Fibroblast of peridontal ligament (primary cell): ENCODE measurements at regions not wholly inside any gene's neighbourhood (a gene's known extent, or its start where the extent isn't known, plus 50 kb on each side); places are given as distances from the start of the nearest gene placed in this dataset.

ENCODE experiments used
- DNase-seq: peaks from one replicate; pipeline ENCODE4 v3.0.0-alpha.2; 2010; ENCODE audit errors: extremely low read depth

GRCh38 chrX:124829930-124830329, 483.6 kb downstream of the SH2D1A start:
- DNase-seq: no peak

DNA sequence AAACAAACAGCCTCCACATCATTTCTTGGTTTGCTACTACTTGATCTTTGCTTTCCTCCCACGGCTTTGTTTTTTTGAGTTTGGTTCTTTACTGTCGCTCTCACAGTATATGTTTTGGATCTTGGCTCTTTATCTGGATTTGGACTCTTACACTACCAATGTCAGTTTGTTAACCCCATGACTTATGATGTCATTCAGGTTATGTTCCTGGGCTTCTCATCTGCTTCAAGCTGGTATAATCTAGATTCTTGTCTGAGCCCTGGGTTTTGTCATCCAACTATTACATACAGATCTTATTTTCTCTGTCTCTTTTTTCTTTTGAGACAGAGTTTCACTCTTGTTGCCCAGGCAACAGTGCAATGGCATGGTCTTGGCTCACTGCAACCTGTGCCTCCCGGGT, 482.9 kb upstream of the TEX13C start:
- DNase-seq: no peak

DNA sequence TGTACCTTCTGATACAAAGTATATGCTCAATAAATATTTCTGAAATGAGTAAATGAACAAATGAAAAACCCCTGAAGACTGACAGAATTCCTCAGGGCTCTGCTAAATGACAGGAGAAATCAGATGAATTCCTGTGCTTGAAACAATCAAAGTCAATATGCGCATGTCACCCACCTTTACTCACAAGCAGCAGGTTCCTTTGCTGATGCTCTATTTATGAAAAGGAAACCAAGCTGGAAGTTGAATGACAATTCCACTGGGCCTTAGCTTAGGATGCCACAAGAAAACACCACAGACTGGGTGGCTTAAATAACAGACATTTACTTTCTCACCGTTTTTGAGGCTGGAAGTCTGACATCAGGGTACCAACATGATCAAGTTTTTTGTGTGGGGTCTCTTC, 477.5 kb upstream of the TEX13C start:
- no peak for DNase-seq

GRCh38 chrX:124860736-124861135, 458.9 kb upstream of the TEX13C start:
- DNase-seq: no peak

DNA sequence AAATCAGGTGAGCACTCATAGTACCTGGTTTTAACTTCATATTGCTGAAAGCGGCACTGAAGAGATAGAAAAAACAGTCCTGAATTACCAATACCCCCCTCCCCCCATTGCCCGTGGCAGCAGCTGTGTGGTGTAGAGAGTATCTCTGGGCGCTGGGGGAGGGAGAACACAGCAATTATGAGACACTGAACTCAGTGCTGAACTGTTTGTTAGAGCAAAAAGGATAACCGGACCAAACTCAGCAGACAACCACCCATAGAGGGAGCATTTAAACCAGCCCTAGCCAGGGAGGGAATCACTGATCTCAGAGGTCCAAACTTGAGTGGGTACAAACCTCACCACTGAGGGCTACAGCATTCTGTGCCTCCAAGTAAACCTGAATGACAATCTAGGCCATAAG, 457.4 kb upstream of the TEX13C start:
- no peak for DNase-seq

GRCh38 chrX:124863303-124863702, 456.4 kb upstream of the TEX13C start:
- no peak for DNase-seq

DNA sequence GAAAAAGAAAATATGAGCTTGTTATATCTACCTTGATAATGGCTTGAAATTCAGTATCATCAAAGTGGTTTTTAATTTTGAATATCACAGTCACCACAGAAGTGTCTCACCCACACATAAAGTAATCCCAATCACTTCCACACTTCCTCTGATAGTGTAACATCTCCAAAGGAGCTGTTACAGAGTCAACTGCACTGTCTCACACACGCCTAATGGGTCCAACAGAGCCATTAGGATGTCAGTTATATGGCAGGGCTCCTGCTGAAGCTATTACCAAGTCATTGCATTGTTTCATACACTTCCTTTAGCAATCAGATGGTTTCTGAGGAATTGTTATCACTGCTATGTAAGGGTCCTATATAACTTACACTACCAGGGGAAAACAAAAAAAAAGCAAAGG, 432.1 kb upstream of the TEX13C start:
- DNase-seq: no peak

DNA sequence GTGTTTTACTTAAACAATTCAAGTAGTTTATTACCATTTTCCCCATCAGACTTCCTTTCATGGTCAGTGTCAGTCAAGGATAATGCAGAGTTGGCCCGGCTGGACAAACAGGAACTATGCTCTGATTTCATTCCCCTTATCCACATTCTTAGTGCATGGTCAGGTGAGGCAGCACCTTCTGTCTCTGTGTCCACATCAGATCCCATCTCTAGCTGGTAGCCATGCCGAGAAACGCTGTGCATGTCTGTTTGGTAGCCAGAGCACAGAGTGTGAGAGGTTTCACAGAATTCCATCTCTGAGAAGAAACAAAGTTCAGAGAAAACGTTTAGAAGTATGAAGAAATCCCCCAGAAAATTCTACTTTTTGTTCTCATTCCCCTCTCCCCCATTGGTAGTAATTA, 423.7 kb upstream of the TEX13C start:
- DNase-seq: no peak

DNA sequence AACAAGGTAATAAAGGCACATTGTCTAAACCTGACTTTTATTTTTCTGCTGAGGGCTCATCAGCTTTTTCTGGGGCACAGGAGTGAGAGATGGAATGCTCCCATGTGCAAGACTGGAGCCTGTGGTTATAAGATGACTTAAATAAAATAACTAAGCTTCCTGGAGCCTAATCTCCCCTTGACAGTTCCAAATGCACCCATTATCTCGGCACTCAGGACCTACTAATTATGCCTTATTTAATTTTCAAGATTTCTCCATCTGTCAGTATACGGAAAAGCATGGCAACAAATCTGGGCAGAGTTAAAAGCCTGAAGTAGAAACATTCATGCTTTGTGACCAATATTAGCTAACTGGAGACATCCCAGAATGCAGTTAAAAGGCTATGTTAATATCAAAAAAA, 416.7 kb upstream of the TEX13C start:
- no peak for DNase-seq

GRCh38 chrX:124910611-124911010, 409.1 kb upstream of the TEX13C start:
- no peak for DNase-seq

GRCh38 chrX:124917011-124917410, 402.7 kb upstream of the TEX13C start:
- no peak for DNase-seq

DNA sequence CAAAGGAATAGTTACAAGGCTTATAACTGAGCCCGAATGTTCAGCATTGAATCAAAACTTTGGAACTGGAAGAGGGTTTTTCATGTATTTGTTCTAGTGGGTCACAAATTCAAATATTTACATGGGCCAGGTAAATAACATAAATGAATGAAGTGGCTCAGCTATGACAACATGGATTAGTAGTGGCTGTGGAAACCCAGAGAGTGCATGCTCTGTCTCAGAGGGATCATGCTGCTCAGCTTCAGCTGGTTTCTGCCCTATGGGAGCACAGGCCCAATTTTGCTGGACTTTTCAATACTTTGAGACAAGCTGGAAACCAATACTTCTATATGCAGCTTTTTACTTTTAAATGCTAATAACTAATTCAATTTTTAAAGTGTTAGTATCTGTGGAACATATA, 394.0 kb upstream of the TEX13C start:
- DNase-seq: no peak

- DNase-seq: no peak
Measured at GRCh38 chrX:124931241-124931640, 388.4 kb upstream of the TEX13C start.

GRCh38 chrX:124931958-124932357, 387.7 kb upstream of the TEX13C start:
- DNase-seq: no peak

GRCh38 chrX:124938715-124939114, 381.0 kb upstream of the TEX13C start:
- DNase-seq: no peak

GRCh38 chrX:124940531-124940930, 379.1 kb upstream of the TEX13C start:
- no peak for DNase-seq

- no peak for DNase-seq
Measured at GRCh38 chrX:124954402-124954801, 365.3 kb upstream of the TEX13C start.

DNA sequence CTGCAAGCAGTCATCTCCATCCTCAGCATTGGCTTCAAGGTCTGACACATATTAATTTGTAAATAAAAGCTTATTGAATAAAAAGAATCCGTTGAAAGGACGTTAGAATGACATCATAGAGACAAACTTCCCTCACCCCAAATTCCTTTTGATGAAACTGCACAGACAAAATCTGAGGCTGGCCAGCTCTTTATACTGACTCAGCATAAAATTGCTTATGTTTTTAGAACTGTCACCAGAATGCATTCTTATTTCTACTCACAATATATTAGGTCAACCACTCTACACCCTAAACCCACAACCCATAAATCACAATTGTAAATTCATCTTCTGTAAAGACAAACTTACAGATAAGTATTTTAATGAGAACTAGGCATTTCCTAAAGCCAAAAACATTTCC, 359.2 kb upstream of the TEX13C start:
- DNase-seq: no peak

DNA sequence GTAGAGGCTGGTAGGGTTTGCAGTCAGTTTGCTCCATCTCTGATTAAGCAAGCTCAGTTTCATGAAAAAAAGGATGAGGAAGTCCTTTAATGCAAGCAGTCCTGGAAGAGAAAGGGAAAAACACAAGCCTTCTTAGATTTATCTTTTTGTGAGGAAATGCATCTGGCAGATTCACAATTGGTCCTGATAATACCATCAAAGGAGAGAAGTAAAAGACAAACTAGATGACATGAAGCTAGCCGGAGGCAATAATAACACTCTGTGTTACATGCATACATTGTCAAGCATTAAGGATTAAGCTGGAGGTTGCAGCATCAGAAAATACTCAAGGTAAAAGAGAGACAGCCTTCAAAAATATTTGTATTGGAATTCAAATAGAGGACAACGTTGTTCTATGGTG, 356.0 kb upstream of the TEX13C start, which contains the start of gene TENM1:
Gene TENM1 (minus strand): TSS at position 101 of the 400 bp plus-strand sequence.
- DNase-seq: no peak

DNA sequence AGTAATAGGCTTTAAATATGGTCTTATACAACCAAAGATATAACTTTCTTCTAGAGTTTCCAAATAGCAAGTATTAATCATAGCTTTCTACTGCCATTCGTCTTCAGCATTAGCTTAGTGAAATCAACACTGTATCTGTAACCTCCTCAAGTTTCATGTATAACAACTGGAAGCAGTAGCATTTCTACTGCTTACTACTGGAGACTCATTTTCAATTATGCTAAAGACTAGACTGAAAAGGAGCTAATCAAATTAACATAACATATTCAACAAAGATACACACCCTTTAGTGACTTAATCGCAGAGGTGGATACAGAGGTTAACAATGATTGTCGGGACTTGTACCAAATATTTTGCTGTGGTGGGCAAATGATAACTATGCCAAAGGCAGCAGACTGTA, 344.2 kb upstream of the TEX13C start:
- DNase-seq: no peak

GRCh38 chrX:124981420-124981819, 338.3 kb upstream of the TEX13C start:
- DNase-seq: no peak

DNA sequence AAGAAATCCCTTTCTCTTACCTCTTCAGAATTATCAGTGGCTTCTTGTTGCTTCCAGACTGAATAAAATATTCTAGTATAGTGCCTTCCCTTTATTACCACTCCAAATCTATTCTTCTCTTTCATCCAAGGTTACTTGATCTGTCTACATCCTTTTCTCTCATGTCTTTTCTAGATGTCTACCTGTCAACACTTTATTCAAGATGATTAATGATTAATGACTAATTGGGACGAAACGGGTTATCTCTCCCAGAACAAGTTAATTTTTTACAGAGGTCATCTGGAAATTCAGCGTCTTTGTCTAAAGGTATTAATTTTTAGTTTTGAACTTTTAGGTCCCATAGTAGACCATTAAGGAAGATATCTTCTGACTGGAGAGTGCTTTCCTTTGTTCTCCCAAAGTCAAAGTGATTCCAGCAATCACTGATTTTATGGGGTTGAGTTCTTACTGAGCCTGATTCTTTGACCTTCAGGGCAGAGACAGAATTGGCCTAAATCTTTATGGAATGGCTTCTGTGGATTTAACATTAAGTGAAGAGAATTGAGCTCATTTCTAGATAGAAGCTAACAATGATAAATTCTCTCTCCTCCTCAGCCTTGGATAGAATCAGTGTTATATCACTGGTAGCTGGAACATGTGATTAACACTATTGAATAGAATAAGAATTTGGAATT, 335.4 kb upstream of the TEX13C start:
- no peak for DNase-seq

GRCh38 chrX:124986284-124986683, 333.4 kb upstream of the TEX13C start:
- DNase-seq: no peak

GRCh38 chrX:124993735-124994134, 325.9 kb upstream of the TEX13C start:
- DNase-seq: no peak
